ENCODE measurements at regions not wholly inside any gene's neighbourhood (a gene's known extent, or its start where the extent isn't known, plus 50 kb on each side); places are given as distances from the start of the nearest gene placed in this dataset.

GRCh38 chr5:98231089-98231488 lies 542.4 kb upstream of the RGMB start:
- TF ChIP-seq BACH2 (CRISPR knock-in tag; IDR thresholded peaks at IDR 0.05; ENCODE audit: borderline replicate concordance), result no peak
- no peak for TF ChIP-seq ZNF70 (CRISPR knock-in tag; IDR thresholded peaks at IDR 0.05)
- TF ChIP-seq ESRRG (CRISPR knock-in tag; IDR thresholded peaks at IDR 0.05), result no peak
- no peak for TF ChIP-seq ARNTL (CRISPR knock-in tag; IDR thresholded peaks at IDR 0.05; ENCODE audit: borderline replicate concordance, low read depth)
- TF ChIP-seq ZFP3 (CRISPR knock-in tag; IDR thresholded peaks at IDR 0.05), result no peak
